Vagina (tissue), 2 donors: ENCODE measurements at regions not wholly inside any gene's neighbourhood (a gene's known extent, or its start where the extent isn't known, plus 50 kb on each side); places are given as distances from the start of the nearest gene placed in this dataset.

ENCODE experiments used
- POLR2A ChIP-seq, 2 donors: fragments of 450-650 bp; IDR thresholded peaks; one replicate each; pipeline ENCODE4 v1.6.1; 2017; ENCODE audit warnings: antibody characterized with exemption in 2 of 2, mild to moderate bottlenecking in 2 of 2, moderate library complexity in 2 of 2
- POLR2AphosphoS5 ChIP-seq, 2 donors: sonication (generic); formaldehyde crosslinking; IDR thresholded peaks; one replicate each; pipeline ENCODE4 v1.9.0; 2017; ENCODE audit warnings: antibody characterized with exemption in 2 of 2, mild to moderate bottlenecking in 2 of 2, low read depth in 1 of 2; ENCODE audit not compliant: insufficient read depth in 1 of 2
- TF ChIP-seq, protein P1 (sequence below), 3 experiments: fragments of 450-650 bp in 2 of 3; fragments of 200-600 bp in 1 of 3; sonication (generic) in 1 of 3; IDR thresholded peaks; one replicate each; pipeline ENCODE4 v1.5.1; 2017 to 2019; ENCODE audit warnings: antibody characterized with exemption in 3 of 3, mild to moderate bottlenecking in 2 of 3, moderate library complexity in 2 of 3

- TF ChIP-seq, protein P1, sequence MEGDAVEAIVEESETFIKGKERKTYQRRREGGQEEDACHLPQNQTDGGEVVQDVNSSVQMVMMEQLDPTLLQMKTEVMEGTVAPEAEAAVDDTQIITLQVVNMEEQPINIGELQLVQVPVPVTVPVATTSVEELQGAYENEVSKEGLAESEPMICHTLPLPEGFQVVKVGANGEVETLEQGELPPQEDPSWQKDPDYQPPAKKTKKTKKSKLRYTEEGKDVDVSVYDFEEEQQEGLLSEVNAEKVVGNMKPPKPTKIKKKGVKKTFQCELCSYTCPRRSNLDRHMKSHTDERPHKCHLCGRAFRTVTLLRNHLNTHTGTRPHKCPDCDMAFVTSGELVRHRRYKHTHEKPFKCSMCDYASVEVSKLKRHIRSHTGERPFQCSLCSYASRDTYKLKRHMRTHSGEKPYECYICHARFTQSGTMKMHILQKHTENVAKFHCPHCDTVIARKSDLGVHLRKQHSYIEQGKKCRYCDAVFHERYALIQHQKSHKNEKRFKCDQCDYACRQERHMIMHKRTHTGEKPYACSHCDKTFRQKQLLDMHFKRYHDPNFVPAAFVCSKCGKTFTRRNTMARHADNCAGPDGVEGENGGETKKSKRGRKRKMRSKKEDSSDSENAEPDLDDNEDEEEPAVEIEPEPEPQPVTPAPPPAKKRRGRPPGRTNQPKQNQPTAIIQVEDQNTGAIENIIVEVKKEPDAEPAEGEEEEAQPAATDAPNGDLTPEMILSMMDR (IDR thresholded peaks at IDR 0.05) = no peak
- TF ChIP-seq POLR2AphosphoS5 (IDR thresholded peaks at IDR 0.05; ENCODE audit: insufficient read depth in 1 of 2, low read depth in 1 of 2) (no peak), POLR2A (IDR thresholded peaks at IDR 0.05) (no peak)
Measured at GRCh38 chr7:66539902-66540375, 88.7 kb upstream of the KCTD7 start.
